GM23248 (cell line): ENCODE measurements at regions not wholly inside any gene's neighbourhood (a gene's known extent, or its start where the extent isn't known, plus 50 kb on each side); places are given as distances from the start of the nearest gene placed in this dataset.

Source experiments
- DNase-seq: peaks from one replicate; pipeline ENCODE4 v3.0.0-alpha.2; 2015
- H2AFZ ChIP-seq: fragments of 200-600 bp; sonication (generic); 2 replicates; pipeline ENCODE4 v1.6.1; 2016; ENCODE audit warnings: antibody characterized with exemption
- H3F3A ChIP-seq: fragments of 200-600 bp; sonication (generic); 2 replicates; pipeline ENCODE4 v1.6.1; 2016; ENCODE audit warnings: mild to moderate bottlenecking, antibody characterized with exemption, mixed run types; ENCODE audit not compliant: insufficient read depth
- H3K27ac ChIP-seq: fragments of 200-600 bp; sonication (generic); 2 replicates; pipeline ENCODE4 v1.5.1; 2016; ENCODE audit warnings: mild to moderate bottlenecking
- H3K27me3 ChIP-seq: fragments of 200-600 bp; sonication (generic); replicated peaks from 2 replicates; pipeline ENCODE4 v1.6.1; 2016; ENCODE audit warnings: mild to moderate bottlenecking; ENCODE audit not compliant: insufficient read depth
- H3K36me3 ChIP-seq: fragments of 200-600 bp; sonication (generic); 2 replicates; pipeline ENCODE4 v1.6.1; 2016; ENCODE audit warnings: low read depth, mild to moderate bottlenecking
- H3K4me1 ChIP-seq: fragments of 200-600 bp; sonication (generic); 2 replicates; pipeline ENCODE4 v1.6.1; 2016; ENCODE audit warnings: mild to moderate bottlenecking; ENCODE audit not compliant: insufficient read depth
- H3K4me2 ChIP-seq: fragments of 200-600 bp; sonication (generic); one replicate; pipeline ENCODE4 v1.6.1; 2016; ENCODE audit warnings: mild to moderate bottlenecking; ENCODE audit not compliant: unreplicated experiment
- H3K4me3 ChIP-seq: fragments of 200-600 bp; sonication (generic); 2 replicates; pipeline ENCODE4 v1.5.1; 2016; ENCODE audit warnings: mild to moderate bottlenecking
- H3K79me2 ChIP-seq: fragments of 200-600 bp; sonication (generic); 2 replicates; pipeline ENCODE4 v1.6.1; 2016; ENCODE audit warnings: mild to moderate bottlenecking; ENCODE audit not compliant: insufficient read depth
- H3K9ac ChIP-seq: fragments of 200-600 bp; sonication (generic); 2 replicates; pipeline ENCODE4 v1.6.1; 2016; ENCODE audit warnings: mild to moderate bottlenecking
- H3K9me2 ChIP-seq: fragments of 200-600 bp; sonication (generic); 2 replicates; pipeline ENCODE4 v1.6.1; 2016; ENCODE audit warnings: mixed run types, mild to moderate bottlenecking, moderate library complexity; ENCODE audit not compliant: insufficient read depth
- H3K9me3 ChIP-seq: fragments of 200-600 bp; sonication (generic); one replicate; pipeline ENCODE4 v1.6.1; 2017; ENCODE audit warnings: low read depth
- H4K20me1 ChIP-seq: fragments of 200-600 bp; sonication (generic); 2 replicates; pipeline ENCODE4 v1.6.0; 2016; ENCODE audit not compliant: insufficient read depth
- EZH2 ChIP-seq: fragments of 200-600 bp; sonication (generic); IDR thresholded peaks from 2 replicates; pipeline ENCODE4 v1.6.1; 2018; ENCODE audit warnings: antibody characterized with exemption, mild to moderate bottlenecking; ENCODE audit not compliant: insufficient read depth, poor library complexity, severe bottlenecking
- EZH2phosphoT487 ChIP-seq: fragments of 200-600 bp; sonication (generic); IDR thresholded peaks from 2 replicates; pipeline ENCODE4 v1.6.1; 2018; ENCODE audit warnings: antibody characterized with exemption, moderate library complexity, mild to moderate bottlenecking, low read depth; ENCODE audit not compliant: insufficient read depth
- WGBS, 2 experiments: methylation state at CpG; one replicate each; pipeline ENCODE4 v1.1.6; 2015 to 2017; ENCODE audit warnings: low lambda C conversion rate in 2 of 2, low coverage in 1 of 2; ENCODE audit errors: missing lambda C conversion rate in 2 of 2; 5-methylcytosine and 5-hydroxymethylcytosine counted together
- in situ Hi-C: fragments of 300-500 bp; cut with MboI; formaldehyde crosslinking; loops from 2 replicates; pipeline ENCODE4 v1.15.0; 2020

- WGBS, 2 experiments: 32 to 45% methylated on average over 3 of the region's 3 CpGs
- Histone ChIP-seq H4K20me1 (no peaks in the 10 kb centered on the region), H3K27ac (no peak overlapping the region), H3K4me3 (no peak overlapping the region), H3F3A (no peaks in the 10 kb centered on the region), H3K79me2 (no peaks in the 10 kb centered on the region), H3K27me3 (no peaks in the 10 kb centered on the region), H3K9me3 (no peaks in the 10 kb centered on the region), H3K36me3 (no peaks in the 10 kb centered on the region), H3K4me2 (no peak overlapping the region), H3K4me1 (no peaks in the 10 kb centered on the region), H3K9me2 (no peaks in the 10 kb centered on the region), H3K9ac (no peak overlapping the region), H2AFZ (no peak overlapping the region)
- DNase-seq: no peak
- TF ChIP-seq EZH2: no peak
- in situ Hi-C loops: no loop called here
Observed at GRCh38 chr20:20939006-20939405, 167.2 kb downstream of the LINC00237 start.

- Histone ChIP-seq H3K79me2 (no peaks in the 10 kb centered on the region), H3K9me2 (no peaks in the 10 kb centered on the region), H3K27me3 (no peaks in the 10 kb centered on the region), H4K20me1 (no peaks in the 10 kb centered on the region), H3K9ac (no peak overlapping the region), H3K9me3 (no peaks in the 10 kb centered on the region), H3K4me3 (no peak overlapping the region), H2AFZ (no peak overlapping the region), H3K4me1 (no peaks in the 10 kb centered on the region), H3F3A (no peaks in the 10 kb centered on the region), H3K36me3 (no peaks in the 10 kb centered on the region), H3K27ac (no peak overlapping the region), H3K4me2 (no peak overlapping the region)
- DNase-seq: no peak
- WGBS, 2 experiments: 17 to 24% methylated on average over 7 of the region's 7 CpGs
- TF ChIP-seq EZH2 (no peak), EZH2phosphoT487 (no peak)
- in situ Hi-C loops: no loop called here
Observed at GRCh38 chr20:20938599-20938998, 167.6 kb downstream of the LINC00237 start.

- H4K20me1 ChIP-seq: no peaks in the 10 kb centered on the region
- H3K9me3 ChIP-seq: no peaks in the 10 kb centered on the region
- H3K27ac ChIP-seq: no peak overlapping the region
- H3K27me3 ChIP-seq: no peaks in the 10 kb centered on the region
- H2AFZ ChIP-seq: no peak overlapping the region
- no peak for DNase-seq
- no peaks in the 10 kb centered on the region for H3K79me2 ChIP-seq
- no peak overlapping the region for H3K4me3 ChIP-seq
- 59 to 64% methylated on average over 7 of the region's 7 CpGs for WGBS, 2 experiments
- H3K36me3 ChIP-seq: no peaks in the 10 kb centered on the region
- no peaks in the 10 kb centered on the region for H3F3A ChIP-seq
- in situ Hi-C loops: no loop called here
- no peaks in the 10 kb centered on the region for H3K9me2 ChIP-seq
- no peak overlapping the region for H3K4me2 ChIP-seq
- TF ChIP-seq EZH2 (no peak), EZH2phosphoT487 (no peak)
- H3K4me1 ChIP-seq: no peaks in the 10 kb centered on the region
- H3K9ac ChIP-seq: no peak overlapping the region
Observed at GRCh38 chr20:20938131-20938530, 168.0 kb downstream of the LINC00237 start.

GRCh38 chr20:20933142-20933958 is 172.8 kb downstream of the LINC00237 start:
- WGBS, 2 experiments: 28 to 33% methylated on average over 18 to 19 of the region's 19 CpGs
- no peaks in the 10 kb centered on the region for H3K9me2 ChIP-seq
- H3K4me1 ChIP-seq: no peaks in the 10 kb centered on the region
- no peak overlapping the region for H3K4me2 ChIP-seq
- H3K9me3 ChIP-seq: no peaks in the 10 kb centered on the region
- DNase-seq: no peak
- no peaks in the 10 kb centered on the region for H3K36me3 ChIP-seq
- no peak overlapping the region for H2AFZ ChIP-seq
- no peaks in the 10 kb centered on the region for H3K27me3 ChIP-seq
- no peaks in the 10 kb centered on the region for H3K79me2 ChIP-seq
- no peaks in the 10 kb centered on the region for H3F3A ChIP-seq
- no peak overlapping the region for H3K4me3 ChIP-seq
- H3K27ac ChIP-seq: no peak overlapping the region
- in situ Hi-C loops: no loop called here
- TF ChIP-seq EZH2phosphoT487: no peak
- TF ChIP-seq EZH2: no peak
- H4K20me1 ChIP-seq: no peaks in the 10 kb centered on the region
- no peak overlapping the region for H3K9ac ChIP-seq
